ENCODE measurements at regions not wholly inside any gene's neighbourhood (a gene's known extent, or its start where the extent isn't known, plus 50 kb on each side); places are given as distances from the start of the nearest gene placed in this dataset.

- TF ChIP-seq CTCF (IDR thresholded peaks at IDR 0.05) (no peak), POLR2A (IDR thresholded peaks at IDR 0.05) (no peak)
These were observed 92.1 kb upstream of the ATP8B1 start for GRCh38 chr18:57895182-57895581.
